HG03457 (cell line): ENCODE measurements at regions not wholly inside any gene's neighbourhood (a gene's known extent, or its start where the extent isn't known, plus 50 kb on each side); places are given as distances from the start of the nearest gene placed in this dataset.

ENCODE experiments used
- ATAC-seq: cut with Tn5 transposase; IDR thresholded peaks from one replicate; pipeline ENCODE4 v1.9.1; 2021; ENCODE audit warnings: moderate number of reproducible peaks; ENCODE audit not compliant: unreplicated experiment

DNA sequence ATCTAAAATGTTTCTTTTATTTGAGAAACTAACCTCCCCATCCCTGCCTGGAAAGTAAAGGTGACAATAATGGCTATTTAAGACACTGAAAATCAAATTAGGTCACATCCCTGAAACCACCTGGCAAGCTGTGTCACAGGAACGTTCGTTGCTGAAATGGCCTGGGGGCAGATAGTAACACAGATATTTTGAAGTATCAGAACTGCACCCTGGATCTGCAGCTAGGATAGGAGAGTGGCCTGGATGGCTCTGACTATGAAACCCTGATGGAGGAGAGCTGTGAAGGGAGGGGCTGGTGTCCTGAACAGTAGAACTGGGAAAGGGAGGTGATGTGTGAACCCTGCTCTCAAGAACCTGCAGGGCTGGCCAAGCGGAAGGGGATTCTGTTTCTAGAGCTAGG, 648.3 kb upstream of the CFAP20DC start:
- no peak for ATAC-seq

DNA sequence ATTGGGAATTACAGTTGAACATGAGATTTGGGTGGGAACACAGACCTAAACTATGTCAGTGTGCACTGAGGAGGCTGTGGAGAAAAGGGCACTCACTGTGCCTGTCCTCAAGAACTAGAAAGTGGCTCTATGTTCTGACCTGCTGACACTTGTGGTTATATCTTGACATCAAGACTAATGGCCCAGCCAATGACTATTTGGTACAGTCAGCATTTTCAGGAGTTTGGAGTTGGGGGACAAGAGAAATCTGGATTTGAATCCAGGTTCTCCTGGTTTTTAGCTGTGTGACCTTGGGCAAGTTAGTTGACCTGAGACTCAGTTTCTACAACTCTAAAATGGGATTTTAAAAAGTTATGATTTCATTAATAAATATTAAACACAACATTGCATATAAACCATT, 647.0 kb upstream of the CFAP20DC start:
- ATAC-seq: no peak

DNA sequence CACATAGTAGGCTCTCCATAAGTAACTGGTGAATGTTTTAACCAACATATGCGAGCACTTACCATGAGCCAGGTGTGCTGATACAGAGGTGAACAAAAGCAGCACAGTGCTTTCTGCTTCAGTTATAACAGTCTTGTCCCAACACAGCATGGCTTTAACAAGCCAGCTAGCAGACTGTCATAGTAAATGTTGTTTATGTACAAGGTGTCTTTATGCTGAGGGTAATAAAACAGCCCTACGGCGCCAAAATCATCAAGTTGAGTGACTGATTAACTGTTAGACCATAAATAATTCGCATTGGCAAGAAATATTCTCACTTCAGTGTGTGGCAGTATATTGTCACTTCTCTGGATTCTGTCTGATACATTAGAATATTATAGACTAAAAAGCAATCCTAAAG, 646.0 kb upstream of the CFAP20DC start:
- no peak for ATAC-seq

DNA sequence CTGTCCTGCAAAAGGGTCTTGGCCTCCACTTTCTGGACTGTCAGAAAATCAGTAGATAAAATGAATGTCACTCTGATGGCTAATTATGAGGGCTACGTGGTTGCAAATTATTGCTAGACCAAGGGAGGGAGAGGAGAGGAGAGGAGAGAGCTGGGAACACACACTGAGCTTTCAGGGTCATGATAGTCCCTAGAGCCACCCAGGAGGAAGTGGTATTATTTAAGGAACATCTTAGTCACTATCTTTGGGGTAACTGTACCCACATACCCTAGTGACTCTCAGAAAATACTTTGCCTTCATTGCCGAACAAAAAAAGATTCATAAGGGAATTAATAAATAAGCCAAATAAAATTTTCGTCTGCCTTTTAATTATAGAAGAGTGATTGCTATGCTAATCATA, 642.3 kb upstream of the CFAP20DC start:
- no peak for ATAC-seq

DNA sequence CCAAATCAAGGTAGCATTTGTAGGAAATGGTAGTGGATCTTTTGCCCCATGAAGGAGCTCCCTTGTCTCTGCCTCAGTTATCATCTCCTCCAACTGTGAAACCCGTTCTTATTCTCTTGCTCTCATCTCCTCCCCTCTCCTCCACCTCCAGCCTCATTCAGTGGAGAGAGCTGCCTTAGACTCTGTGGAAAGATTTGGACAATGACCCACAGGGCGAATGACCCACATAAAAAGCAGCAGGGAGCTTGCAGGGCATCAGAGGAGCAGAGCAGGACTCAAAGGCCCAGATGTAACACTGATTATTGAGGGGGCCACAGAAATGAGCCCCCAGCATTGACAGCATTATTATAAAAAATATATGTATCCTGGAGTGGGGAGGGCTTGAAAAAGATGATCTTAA, 641.1 kb upstream of the CFAP20DC start:
- ATAC-seq: no peak

DNA sequence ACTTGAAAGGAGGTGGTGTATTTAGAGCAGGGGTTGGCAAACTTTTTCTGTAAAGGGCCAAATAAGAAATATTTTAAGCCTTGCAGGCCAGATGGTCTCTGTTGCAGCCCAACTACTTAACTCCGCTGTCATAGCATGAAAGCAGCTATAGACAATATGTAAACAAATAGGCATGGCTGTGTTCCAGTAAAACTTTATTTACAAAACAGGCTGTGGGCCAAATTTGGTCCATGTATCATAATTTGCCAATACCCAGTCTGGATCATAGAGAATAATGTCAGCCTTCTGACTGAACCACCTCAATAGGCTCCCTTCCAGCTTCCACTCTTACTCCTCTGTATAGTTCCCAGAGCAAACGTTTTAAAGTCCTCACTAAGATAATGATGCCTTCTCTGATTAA, 638.8 kb upstream of the CFAP20DC start:
- ATAC-seq: no peak

DNA sequence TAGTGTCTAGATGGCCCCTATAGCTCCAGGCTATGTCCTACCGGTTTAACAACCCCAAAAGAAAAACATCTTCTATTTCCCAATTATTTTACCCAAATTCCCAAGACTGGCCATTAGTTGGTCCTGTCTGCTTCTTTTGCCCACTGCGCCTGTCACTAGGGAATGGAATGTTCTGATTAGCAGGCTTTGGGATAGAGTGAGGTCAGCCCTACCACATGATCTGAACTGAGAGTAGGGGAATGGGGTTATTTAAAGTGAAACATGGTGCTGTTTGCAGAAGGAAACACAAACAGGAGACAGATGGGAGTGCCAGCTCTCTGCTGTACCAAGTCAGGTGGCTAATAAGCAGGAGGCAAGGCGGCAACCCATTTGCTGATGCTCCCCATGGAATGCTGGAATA, 635.6 kb upstream of the CFAP20DC start:
- no peak for ATAC-seq

DNA sequence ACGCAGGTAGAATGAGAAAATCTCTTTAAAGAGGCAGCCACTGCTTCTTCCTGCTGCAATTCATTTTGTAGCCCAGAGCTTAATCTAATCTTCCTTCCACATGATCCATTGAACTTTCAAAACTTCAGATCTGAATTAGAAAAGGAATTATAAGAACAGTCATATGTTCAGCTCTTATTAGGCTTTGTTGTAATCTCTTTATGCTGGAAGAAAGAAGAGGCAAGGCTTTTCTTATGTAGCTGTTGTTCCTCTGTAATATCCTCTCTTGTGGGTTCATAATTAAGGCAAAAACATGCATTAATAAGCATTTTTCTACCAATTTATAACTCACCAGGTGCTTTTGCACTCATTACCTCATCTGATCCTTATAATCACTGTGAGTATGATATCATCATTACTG, 634.9 kb upstream of the CFAP20DC start:
- no peak for ATAC-seq

DNA sequence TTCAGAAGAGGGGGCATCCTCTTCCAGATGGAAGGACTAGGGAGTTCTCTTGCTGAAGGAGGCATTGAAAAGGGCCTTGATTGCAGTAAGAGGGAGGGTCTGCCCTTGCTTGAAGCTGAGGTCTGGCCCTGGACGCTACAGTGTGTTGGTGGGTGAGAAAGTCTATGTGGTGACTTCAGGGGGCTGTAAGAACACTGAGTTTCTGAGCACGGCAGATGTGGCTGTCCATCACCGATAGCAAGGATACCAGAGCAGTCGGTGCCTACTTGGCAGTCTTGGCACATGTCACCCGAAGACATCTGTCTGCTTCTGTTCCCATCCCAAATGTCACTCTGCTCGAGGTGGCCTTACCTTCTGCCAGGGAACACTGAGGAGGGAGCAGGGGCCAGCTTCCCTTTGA, 631.1 kb upstream of the CFAP20DC start:
- no peak for ATAC-seq

DNA sequence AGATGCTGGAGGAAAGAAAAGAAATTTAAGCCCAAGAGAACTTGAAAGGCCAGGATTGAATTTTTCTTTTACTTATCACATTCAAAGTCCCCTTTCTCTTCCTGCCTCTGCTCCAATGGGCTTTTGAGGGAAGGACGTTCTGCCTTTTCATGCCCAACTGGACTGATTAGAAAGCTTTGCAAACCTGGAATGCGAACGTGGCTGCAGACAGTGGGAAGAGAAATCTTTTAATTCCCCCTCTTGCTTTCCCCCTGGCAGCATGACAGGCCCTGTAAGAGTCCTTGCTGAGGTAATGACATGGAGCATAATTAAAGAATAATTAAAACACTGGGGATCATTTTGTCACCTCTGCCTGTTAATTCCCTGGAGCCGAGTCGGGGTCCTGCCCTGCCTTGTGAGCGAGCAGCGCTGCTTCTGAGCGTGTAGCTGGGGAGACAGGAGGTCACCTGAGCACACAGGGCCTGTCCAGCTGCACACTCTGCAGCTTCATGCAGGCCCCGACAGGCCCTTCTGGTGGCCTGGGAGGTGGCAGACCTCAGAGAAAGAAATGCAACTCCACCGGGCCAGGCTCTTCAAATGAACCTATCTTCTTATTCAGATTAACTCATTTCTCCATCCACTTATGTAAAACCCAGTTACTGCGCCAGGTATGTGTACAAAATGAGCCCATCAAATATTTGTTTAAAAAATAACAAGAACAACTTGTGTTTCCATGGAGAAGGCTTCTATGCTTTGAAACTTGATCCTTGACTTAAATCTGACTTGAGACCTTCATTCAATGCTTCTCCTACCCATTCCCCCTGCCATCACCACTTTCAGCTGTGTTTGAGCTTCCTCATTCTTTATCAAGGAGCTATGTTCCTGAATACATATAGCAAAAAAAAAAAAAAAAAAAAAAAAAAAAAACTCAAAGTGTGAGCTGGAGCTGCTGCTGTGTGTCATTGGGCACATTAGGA, 628.2 kb upstream of the CFAP20DC start:
- ATAC-seq: no peak

DNA sequence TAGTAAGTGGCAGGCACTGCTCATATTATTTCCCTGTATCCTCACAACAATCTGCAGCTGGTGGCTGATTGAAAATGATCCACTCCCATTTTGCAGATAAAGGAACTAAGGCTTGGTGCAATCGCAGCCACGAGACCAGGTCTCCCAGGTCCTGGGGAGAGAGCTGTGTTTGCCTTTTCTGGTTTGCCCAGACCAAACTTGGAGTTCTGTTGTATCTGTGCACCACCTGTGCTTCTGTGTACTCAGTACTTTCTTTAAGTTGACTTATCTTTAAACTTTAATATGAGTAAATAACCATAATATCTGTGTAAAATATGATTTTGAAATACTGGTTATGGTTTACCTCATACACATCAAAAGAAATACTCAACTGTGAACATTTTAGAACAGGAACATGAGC, 625.7 kb upstream of the CFAP20DC start:
- no peak for ATAC-seq

DNA sequence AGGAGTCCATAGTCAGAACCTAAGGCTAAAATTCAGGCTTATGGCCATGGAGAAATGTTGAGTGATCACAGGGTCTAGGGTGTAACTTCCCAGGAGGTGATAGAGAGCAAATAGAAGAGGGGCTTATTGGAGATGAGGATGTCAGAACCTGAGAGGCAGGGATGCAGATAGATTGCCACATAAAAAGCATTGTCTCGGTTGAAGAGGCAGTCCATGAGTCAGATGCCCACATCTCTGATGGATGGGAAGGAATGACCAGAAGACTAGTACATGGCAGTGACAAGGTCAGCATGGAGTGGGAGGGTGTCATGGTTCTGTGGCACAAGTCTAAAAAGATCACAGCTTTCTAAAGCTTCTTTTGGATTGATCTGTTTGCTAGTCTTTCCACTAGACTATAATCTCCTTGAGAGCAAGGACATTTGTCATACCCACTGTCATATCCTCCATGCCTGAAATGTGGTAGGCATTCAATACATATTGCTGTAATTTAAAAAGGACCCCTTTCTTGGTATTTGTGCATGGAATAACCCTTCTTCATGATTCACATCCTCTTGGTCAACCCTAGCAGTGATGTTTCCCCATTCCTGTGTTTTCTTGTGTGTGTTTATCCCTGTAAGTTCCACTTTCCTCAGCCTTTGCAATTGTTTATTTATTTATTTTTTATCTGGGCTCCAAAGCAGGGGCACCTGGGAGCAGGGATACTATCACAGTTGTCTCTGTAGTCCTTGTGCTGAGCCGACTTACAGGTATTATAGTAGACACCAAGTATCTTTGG, 613.4 kb upstream of the CFAP20DC start:
- no peak for ATAC-seq

DNA sequence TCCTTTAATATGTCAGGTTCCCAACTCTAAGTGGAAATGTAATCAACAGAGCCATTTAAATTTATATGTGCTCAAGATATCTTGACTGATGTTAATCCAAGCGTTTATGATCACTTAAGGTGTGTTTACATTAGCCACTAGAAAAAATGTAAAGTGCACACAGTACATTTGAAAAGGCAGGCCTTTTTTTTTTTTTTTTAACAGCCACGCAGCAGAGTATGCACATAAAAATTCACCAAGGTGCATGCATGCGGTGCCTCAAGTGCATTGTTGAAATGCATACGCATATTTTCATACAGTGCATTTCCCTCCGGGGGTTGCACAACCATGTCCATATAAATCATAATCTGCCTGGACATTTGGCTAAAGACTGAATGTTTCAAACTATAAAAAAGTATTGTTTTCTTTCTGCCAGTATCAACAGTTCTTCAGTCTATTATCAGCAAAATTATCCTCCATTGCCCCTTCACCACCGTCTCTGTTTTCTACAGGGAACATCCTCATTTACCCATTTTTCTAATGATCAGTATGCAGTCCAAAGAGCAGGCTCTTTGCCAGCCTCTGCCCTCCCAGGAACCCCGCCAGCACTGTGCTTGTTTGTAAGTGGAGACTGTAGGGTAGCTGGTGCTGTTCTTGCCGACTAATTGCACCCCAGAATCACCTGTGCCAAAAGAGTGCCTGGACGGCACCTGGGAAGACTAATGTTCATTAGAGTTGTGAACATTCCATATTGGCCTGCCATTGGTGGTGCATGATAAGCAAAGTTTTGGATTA, 611.2 kb upstream of the CFAP20DC start:
- no peak for ATAC-seq

DNA sequence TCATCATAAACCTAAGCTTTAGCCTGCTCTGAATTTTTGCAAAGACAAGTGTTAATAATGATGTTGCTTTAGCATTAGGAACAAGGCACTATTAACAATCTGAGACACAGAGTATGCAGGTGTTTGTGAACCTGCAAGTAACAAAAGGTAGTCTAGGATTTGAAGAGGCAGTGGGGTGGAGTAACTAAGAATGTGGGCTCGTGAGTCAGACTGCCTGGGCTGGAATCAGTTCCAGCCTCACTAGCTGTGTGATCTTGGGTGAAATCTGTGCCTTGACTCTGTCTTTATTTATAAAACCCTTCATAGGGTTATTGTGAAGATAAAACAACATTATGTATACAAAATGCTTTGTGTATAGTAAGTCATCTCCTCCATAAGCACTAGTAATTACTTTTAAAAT, 610.6 kb upstream of the CFAP20DC start:
- no peak for ATAC-seq

DNA sequence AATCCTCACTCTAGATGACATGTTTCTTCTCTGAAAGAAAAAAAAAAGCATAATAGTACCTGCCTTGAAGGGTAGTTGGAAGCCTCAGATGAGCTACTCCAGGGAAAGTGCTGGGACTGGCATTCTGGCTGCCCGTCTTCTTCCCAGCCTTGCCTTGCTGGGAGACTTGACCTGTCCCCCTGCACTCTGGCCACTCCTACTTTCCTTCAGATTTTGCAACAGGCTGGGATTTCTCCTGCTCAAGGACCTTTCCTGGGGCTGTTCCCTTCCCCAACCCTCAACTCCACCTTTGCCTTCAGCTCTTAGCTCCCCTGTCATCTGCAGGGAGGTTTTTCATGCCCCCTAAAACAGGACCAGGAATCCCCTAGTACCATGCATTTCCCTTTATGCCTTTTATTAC, 609.9 kb upstream of the CFAP20DC start:
- ATAC-seq: no peak

DNA sequence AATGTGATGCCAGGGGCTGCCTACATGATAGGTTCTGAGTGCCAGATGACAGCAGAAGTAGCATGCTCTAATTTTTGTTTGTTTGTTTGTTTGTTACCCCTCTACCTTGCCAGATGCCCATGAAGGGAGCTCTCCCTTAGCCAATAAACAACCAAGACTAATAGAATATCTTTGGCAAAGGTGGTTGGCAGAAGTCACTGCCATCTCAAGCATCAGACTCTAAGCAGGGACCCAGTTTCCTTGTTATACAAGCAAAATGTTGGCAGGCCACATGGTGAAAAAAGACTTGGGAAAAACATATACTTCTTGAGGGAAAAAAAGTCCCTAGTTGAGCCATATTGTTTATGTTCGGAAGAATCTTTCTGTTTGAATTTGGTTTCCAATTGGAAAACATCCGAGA, 609.0 kb upstream of the CFAP20DC start:
- no peak for ATAC-seq

DNA sequence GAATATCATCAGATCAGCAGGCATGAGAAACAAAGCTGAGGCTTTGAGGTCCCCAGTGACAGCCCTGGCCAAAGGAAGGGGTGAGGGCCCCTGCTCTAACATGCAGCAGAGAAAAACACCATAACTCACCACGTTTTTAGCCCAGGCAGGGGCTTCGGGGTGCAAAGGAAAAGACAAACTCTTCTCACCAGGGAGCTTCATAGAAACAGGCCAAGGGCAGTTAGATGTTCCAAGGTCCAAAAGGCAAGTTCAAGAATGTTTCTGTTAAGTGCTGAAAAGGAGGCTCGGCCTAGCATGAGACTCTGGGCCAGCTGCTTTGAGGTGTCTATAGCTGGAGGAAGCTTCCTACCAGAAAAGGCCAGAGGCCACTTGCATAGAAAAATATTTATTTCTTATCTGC, 608.4 kb upstream of the CFAP20DC start:
- no peak for ATAC-seq

DNA sequence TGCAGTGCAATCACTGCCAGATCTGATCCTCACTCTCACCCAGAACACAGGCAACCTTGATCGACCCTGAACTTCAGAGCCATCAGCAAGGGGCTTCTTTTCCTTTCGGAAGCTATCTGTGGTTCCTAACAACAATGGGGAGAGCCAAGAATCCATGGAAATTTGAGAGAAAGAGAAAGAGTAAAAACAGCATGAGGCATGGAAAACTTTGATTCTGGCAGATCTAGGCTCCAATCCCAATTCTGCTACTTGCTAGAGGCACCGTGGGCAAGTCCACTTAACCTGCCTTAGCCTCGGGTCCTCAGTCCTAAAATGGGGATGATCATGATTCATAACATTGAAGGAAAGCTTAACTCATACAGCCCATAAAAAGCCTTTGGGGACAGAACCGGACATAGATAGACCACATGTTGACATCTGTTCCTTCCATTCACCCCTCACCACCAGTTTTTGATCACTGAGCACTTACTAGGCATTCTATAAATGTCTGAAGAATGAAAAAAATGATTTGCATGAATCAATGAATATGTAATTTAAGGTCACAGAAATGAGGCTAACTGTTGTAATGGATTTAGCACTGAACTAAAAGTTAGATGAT, 605.7 kb upstream of the CFAP20DC start:
- ATAC-seq: no peak

DNA sequence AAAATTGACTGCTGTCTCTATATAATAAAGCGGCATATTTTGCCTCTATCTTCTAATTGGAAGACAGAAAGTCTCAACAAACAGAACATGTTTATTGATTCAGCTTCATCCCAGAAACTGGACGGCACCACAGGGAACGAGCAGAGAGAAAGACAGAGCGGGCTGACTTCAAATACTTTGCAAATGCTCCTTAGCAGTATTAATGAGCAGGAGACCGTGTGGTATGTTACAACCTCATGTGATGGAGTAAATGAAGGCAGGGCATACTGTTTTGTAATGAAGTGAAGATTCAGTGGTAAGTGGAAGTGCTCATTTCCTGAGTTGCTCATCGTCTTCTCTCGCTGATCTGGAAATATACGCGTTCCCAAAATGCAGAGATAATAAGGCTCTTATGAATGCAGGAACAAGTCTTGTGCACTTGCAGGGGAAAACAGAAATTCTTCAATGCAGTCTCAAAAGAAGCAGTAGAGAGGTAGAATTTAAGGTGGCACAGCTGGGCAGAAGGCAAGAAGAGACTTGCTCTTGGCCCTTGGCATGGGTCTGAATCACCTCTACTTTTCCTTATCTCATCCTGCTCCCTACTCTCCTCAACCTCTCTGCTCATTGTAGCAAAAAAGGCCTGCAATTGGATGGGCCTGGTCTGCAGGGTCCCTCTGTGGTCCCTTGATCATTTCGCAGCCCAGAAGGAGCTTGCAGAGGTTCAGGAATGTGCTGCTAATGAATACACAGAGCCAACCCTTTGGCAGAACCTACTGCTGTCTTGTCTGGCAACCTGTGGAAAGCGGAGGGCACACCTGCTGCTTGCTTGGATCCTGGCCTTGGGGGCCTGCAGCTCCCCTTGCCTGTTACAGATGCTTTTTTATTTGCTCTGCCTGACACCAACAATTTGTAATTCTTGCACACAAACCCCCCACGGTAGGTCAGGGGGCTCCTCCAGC, 604.9 kb upstream of the CFAP20DC start:
- no peak for ATAC-seq

DNA sequence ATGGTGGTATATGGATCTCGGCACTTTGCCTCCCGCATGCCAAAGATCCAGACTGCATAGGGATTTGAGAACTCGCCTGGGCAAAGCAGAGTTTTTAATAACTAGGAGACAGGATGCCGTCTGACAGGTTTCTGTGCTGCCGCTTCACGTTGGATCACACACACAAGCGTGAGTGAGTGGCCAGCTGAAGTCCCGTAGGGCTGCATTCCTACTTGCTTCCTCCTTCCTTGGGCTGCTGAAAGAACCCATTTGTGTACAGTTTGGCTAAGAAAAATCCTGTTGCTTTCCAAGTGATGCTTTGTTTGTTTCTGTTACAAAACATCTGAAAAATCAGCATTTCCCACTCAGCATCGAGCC, 604.3 kb upstream of the CFAP20DC start:
- ATAC-seq: no peak
